ENCODE measurements at regions not wholly inside any gene's neighbourhood (a gene's known extent, or its start where the extent isn't known, plus 50 kb on each side); places are given as distances from the start of the nearest gene placed in this dataset.

DNA sequence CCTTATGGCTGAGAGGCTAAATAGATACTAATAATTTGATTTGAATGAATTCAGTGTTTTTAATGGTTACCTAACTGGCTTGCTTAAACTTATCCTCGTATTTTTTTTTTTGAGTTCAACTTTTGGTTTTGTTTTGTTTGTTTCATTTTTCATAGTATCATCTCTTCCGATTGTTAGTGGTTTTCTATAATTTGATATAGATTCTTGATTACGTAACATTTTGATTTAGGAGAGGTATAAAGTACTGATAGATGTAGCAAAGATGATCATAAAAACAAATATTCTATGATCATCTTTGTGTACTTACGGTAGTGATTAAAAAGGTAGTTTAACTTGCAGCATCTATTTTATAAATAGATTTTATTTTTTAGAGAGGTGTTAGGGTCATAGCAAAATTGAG is 93.0 kb downstream of the ALX1 start:
- H2BK15ac ChIP-seq (ENCODE audit: low read length): no peak overlapping the region
- no peak overlapping the region for H3K9ac ChIP-seq (replicated peaks in 1 of 4; ENCODE audit: extremely low read depth in 1 of 4, low read depth in 3 of 4, low read length in 3 of 4)
- H4K91ac ChIP-seq (replicated peaks; ENCODE audit: insufficient read length, low read length): no peak overlapping the region
- H3K4ac ChIP-seq (replicated peaks; ENCODE audit: insufficient read length, low read depth, low read length): no peak overlapping the region
- ChIA-PET POLR2A (ENCODE audit: partially characterized antibody) (no interaction called here), CTCF (ENCODE audit: partially characterized antibody) (no interaction called here)
- H2BK20ac ChIP-seq (ENCODE audit: low read length): no peak overlapping the region
- H4K20me1 ChIP-seq (replicated peaks in 1 of 2; ENCODE audit: control insufficient read depth in 1 of 2, insufficient read depth in 2 of 2, low read length in 2 of 2): no peaks in the 10 kb centered on the region
- H2BK5ac ChIP-seq (ENCODE audit: low read depth, low read length): no peak overlapping the region
- H3K36me3 ChIP-seq (ENCODE audit: control insufficient read depth in 2 of 4, insufficient read depth in 4 of 4, low read length in 3 of 4): no peaks in the 10 kb centered on the region
- H3K23ac ChIP-seq (ENCODE audit: insufficient read length): no peak overlapping the region
- no peak overlapping the region for H3K18ac ChIP-seq (ENCODE audit: extremely low read depth, low read length)
- no peak overlapping the region for H2AFZ ChIP-seq (ENCODE audit: low read length)
- H3K9me3 ChIP-seq (ENCODE audit: insufficient read depth in 2 of 2, low read depth in 1 of 2, low read length in 1 of 2): no peaks in the 10 kb centered on the region
- H2BK120ac ChIP-seq (replicated peaks; ENCODE audit: low read depth, low read length): no peak overlapping the region
- H3K14ac ChIP-seq (ENCODE audit: insufficient read length): no peak overlapping the region
- H3K23me2 ChIP-seq (ENCODE audit: low read depth, low read length): no peaks in the 10 kb centered on the region
- H3K56ac ChIP-seq (replicated peaks; ENCODE audit: insufficient read length, low read depth, low read length): no peak overlapping the region
- no peaks in the 10 kb centered on the region for H3K79me1 ChIP-seq (ENCODE audit: low read depth, low read length)
- no peak for FAIRE-seq
- H3K79me2 ChIP-seq (ENCODE audit: control insufficient read depth in 1 of 2, insufficient read depth in 2 of 2, low read length in 2 of 2): no peaks in the 10 kb centered on the region
- DNase-seq (ENCODE audit: low read depth in 1 of 2, low spot score in 2 of 2): no peak
- H4K8ac ChIP-seq (ENCODE audit: extremely low read depth, insufficient read depth, low read length): no peak overlapping the region
- no peak overlapping the region for H3K27ac ChIP-seq (ENCODE audit: low read depth, low read length)
- 90% methylated on average over 4 of the region's 4 CpGs; no CpG with 5 or more reads in 1 of the 2 experiments for WGBS, 2 experiments (ENCODE audit: extremely low coverage in 1 of 2, insufficient coverage in 1 of 2, insufficient read length in 1 of 2, insufficient replicate concordance in 2 of 2, low coverage in 1 of 2, low lambda C conversion rate in 2 of 2, missing lambda C conversion rate in 1 of 2)
- no peak overlapping the region for H2AK5ac ChIP-seq (ENCODE audit: low read depth, low read length)
- no peaks in the 10 kb centered on the region for H3K4me1 ChIP-seq (replicated peaks in 1 of 4; ENCODE audit: control insufficient read depth in 3 of 4, insufficient read depth in 4 of 4, low read length in 3 of 4)
- H3K27me3 ChIP-seq (replicated peaks in 1 of 4; ENCODE audit: control insufficient read depth in 3 of 4, extremely low read depth in 1 of 4, insufficient read depth in 3 of 4, low read length in 3 of 4): no peaks in the 10 kb centered on the region
- H4K5ac ChIP-seq (ENCODE audit: insufficient read length, low read depth, low read length): no peak overlapping the region
- H3K4me3 ChIP-seq (ENCODE audit: extremely low read depth in 1 of 4, insufficient read depth in 2 of 4, low read depth in 3 of 4, low read length in 4 of 4): no peak overlapping the region
- H2BK12ac ChIP-seq (ENCODE audit: low read depth, low read length): no peak overlapping the region
- H3K4me2 ChIP-seq (ENCODE audit: insufficient read depth in 1 of 2, low read depth in 2 of 2, low read length in 2 of 2): no peak overlapping the region
- TF ChIP-seq BACH1 (IDR thresholded peaks at IDR 0.05; ENCODE audit: low read length): no peak
- no peak for TF ChIP-seq TAF7 (optimal IDR thresholded peaks at IDR 0.05; ENCODE audit: borderline replicate concordance, low read depth, low read length)
- no peak for TF ChIP-seq TEAD4 (IDR thresholded peaks at IDR 0.05; ENCODE audit: low read depth, low read length)
- TF ChIP-seq POU5F1 (IDR thresholded peaks at IDR 0.05; ENCODE audit: low read depth, low read length): no peak
- no peak for TF ChIP-seq CEBPB (IDR thresholded peaks at IDR 0.05; ENCODE audit: low read depth, low read length)
